Activated CD4-positive, alpha-beta T cell treated with anti-CD3 and anti-CD28 coated beads, Interleukin-2, amount 50 U/mL, for 16 hours (primary cell): ENCODE measurements at regions not wholly inside any gene's neighbourhood (a gene's known extent, or its start where the extent isn't known, plus 50 kb on each side); places are given as distances from the start of the nearest gene placed in this dataset.

ENCODE experiments used
- DNase-seq: peaks from one replicate; pipeline ENCODE4 v3.0.0-alpha.2; 2020

DNA sequence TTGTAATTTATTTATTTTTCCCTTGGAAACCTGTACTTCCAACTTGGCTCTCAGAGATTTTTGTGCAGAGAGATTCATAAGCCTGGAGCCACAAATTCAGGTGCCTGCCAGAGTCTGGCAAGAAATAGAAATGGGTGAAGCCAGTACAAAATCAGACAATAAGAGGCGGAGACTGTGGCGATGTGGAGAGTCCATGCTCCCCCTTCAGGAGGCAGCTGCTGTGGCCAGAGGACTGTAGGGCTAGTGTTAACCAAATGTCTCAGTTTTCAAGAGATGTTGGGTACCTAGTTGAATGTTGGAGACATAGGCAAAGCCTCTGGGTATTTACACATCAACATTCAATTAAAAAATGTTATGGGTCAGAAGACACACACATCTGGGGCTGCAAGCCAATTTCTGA lies 208.6 kb downstream of the PSAT1 start:
- no peak for DNase-seq

DNA sequence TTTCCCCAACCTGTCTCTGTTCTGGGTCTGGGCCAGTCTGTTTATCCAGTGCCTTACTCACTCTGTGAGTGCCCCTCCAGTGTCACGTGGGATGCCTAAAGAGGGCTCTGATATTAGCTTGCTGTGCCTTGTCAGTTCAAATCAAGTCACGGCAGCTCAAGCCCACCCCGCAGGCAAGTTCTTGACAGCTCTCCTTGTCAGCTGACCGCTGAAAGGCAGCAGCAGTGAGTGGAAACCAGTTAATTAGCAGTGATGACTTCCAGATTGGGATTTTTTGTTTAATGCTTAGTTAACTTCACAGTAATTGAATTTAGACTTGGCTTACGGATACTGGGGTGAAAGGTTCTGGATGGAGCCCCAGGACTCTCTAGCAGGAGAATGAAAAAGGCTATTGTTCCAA lies 210.1 kb downstream of the PSAT1 start:
- no peak for DNase-seq

DNA sequence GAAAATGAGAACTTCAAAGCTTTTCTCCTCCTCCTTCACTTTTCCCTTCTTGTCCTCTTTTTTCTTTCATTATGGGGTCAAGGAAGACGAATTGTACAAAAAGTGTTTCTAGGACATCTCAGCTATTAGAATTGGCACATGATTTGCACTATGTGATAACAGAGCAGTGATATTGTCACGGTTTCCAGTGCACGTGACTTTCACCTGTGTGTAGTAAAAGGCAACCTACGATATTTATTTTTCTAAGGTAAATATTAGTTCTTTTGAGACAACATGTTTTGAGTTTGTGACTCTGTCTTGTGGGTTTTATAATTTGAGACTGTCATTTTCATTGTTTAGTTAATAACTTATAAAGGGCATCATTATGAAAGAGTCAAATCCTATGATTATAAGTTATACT lies 213.1 kb downstream of the PSAT1 start:
- no peak for DNase-seq

DNA sequence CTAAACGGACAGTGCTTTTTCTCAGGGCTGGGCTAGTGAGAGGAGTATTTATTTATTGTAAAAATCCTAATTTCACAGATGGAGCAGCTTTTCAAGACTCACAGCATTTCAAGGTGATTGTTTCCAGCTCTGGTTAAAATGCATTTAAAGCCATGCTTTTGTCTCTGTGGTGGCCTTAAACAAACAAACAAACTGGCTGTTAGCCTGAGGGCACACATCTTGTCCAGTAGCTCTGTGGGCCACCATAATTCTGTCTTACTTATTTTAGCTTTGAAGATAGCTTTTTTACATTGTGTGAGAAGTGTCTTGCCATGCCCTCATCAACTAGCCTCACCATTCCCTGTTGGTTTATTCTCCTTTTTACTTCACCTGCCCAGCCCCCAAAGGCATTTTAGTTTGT lies 218.2 kb downstream of the PSAT1 start:
- DNase-seq: no peak

DNA sequence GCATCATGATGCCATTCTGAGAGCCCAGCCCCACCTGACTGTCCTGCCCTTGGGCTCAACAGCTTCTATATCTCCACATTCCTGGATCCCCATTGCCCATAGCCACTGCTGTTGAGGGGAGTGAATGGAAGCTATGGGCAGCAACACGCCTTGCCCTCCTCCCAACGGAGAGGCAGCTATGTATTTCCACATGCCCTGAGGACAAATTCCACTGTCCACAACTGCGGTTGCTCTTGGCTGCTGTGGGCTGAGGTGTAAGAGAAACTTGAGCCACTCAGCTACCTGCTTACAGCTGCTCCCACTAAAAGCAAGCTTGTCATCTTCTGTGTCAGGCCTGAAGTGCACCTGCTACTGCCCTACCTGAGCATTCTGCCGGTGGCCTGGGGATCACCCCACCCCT lies 222.9 kb downstream of the PSAT1 start:
- DNase-seq: no peak

DNA sequence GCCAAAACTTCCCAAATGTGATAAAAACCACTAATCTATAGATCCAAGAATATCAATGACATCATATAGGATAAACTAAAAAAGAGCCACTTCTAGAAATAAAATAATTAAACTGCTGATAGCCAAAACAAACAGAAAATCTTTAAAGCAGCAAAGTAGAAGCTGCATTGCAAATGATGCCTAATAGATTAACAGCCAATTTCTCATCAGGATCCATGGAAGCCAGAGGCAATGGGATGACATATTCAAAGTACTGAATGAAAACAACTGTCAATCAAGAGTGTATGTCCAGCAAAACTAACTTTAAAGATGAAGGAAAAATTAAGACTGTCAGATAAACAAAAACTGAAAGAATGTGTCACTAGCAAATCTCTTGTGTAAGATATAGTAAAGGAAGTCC lies 224.8 kb downstream of the PSAT1 start:
- DNase-seq: no peak

DNA sequence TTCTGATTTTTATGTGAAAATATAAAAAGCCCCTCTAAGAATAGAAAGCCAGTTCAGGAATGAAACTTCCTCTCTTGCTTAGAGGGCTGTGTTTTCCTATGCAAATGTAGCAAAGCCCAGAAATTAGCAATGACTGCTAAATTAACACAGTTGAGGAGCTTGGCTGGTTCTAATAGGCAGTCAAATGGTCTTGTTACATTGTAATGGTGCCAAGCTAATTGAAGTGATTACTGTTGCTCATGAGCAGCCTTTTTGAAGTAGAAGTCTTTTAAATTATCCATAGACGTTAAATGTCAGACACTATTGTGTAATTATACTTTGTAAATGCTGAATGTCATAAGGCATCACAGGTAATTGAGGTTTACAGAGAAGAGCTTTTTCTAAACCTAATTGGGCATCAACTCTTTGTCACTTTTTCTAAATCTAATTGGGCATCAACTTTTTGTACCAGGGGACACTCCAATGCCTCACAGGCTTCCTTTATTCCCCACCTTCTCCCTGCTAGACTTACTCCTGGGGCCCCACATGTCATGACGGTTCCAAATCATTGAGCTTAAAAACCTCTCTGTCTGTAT lies 229.1 kb downstream of the PSAT1 start:
- DNase-seq: no peak

DNA sequence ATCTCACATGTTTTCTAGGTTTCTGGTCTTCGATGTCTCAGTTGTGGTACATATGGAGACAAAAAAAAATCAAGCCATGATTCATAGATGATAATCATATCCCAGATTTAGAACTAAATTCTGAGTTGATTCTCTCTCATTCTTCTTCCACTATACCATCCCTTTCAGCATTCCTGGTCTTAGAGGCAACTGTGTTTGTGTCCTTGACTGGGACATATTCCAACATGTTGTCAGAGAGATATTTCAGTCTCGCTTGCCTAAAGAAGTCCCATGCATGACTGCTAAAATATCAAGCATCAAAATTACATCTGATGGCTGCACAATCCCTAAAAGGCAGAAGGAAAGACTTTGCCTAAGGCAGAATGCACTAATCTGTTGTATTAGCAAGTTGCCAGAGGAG lies 236.6 kb downstream of the PSAT1 start:
- no peak for DNase-seq

DNA sequence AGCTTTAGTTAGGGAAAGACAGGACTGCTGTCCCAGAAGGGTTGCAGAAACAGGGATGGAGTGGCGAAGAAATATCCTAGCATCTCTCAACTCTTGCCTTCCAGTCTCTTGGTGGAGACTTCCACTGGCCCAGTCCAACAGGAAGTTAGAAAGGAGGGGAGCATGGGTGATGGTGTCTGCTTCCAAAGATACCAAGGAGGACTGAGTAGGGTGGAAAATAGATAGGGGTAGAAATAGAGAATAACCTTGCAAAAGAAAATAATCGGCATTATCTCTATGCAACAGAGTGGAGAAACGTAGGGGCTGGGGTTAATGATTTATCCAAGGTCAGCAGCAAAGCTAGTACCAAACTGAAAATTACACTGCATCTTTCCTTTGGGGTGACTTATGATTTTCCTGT lies 242.3 kb downstream of the PSAT1 start:
- DNase-seq: no peak

DNA sequence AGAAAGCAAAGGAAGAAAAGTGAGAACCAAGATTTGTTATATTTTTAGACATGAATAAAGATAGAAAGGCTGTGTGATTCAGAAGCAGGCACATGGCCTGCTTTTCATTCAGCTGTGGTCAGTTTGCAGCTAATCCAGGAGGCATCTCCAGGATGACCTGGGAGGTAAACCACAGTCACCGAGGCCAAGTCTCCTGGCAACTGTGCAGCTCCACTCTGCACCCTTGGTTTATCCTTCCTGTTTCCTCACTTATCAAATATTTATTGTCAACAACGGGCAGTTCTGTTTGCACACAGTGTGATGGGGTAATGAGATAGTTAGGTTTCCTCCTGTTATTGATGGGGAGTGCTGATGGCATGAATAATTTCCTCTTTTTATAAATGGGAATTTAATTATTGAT lies 243.0 kb downstream of the PSAT1 start:
- DNase-seq: no peak

DNA sequence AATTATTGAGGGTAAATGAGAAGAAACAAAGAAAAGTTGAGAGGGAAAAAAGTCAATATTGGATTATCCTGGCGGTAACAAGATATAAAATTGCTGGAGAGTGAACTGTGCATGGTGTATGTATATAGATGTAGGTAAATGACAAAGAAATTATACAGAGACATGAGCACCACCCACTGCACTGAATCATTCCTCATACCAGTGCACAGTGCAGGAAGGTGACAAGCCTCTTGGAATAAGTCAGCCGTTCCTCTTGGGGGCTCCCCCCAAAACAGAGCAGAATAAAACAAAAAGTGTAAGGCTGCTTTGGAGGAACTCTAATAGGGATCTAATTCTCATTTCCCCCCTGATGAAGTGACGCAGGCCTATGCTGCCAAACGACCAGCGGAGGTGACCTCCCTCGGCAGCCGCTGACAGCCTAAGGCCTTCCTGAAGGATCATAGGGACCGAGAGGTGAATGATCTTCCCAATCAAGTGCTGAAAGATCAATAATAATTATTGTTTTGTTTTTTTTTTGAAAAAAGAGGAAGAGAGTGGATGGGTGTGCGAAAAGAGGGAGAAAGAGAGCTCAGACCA lies 245.0 kb downstream of the PSAT1 start:
- no peak for DNase-seq

DNA sequence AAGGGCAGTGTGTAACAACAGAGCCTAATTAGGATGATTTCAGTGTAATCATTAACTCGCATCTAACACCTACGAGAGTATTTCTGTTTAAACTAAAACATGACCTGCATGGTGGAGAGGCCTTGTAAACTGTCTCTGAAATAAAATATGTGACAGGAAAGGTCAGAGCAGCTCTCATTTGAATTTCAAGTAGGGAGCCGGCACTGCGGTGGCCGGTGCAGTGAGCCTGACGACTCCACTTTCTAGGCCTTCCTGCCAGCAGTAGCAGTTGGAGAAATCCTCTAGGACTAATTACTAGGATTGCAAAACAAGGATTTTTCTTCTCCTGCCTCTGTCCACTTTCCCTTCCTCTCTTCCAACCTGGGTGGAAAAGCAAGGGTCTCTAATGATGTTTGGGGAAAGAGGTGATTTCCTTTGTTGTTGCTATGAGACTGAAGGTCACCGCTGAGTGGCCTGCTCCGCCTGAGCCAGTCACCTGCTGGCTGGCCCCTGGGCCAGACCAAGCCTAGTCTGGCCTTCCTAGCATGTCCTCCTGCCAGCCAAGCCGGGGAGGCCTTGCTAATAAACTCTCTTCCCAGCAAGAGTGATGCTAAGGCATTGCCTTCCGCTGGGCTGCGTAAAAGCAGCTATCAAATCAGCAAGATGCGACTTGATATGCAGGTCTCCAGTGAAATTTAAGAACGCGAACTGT lies 245.7 kb downstream of the PSAT1 start:
- no peak for DNase-seq

DNA sequence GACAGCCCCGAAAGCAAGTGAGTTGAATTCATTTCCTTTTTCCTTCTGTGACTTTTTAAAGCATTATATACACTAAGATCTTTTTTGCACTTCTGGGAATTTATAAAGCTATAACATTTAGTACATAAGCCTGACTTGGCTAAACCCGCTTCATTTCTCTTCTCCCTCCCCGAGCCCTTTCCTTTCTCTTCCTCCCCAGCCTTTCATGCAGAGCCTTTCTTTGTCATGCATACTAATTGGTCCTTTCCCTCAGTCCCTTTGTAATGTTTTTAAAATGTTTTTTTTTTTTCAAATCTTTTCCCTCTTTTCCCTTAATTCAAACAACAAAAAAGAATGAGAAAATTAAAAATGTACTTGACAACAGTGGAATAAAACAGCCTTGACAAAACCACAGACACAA lies 246.4 kb downstream of the PSAT1 start:
- DNase-seq: no peak

DNA sequence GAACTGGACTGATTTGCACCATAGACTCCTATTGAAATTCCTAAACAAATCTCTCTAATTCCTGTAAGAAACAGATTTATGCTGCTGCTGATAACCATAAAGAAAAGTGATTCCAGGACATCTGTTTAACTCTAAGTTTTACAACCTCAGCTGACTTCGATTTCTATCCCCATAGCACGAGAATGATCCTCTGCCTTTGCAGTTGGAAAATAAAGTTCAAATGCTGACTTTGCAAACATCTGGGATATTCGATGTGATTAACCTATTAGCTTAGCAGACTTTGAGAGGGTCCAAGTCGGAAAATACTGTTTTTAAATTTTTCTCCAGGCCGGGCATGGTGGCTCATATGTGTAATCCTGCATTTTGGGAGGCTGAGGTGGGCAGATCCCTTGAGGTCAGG lies 247.3 kb downstream of the PSAT1 start:
- DNase-seq: no peak

DNA sequence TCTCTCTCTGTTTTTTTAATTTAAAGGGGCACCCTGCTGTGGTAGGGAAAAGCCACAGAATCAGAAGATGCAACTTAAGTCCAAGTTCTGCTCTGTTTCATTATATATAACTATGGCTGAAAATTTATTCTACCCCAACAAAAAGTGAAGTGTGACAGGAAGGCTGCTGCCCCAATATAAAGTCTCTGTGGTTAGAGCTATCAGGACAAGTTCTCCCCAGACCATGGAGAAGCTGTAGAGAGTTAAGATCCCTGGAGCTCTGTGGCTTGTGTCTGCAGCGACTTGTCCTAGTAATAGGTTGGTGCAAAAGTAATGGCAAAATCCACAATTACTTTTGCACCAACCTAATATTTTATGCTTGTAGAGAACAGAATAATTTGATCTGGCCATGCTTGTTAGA lies 250.9 kb downstream of the PSAT1 start:
- no peak for DNase-seq

DNA sequence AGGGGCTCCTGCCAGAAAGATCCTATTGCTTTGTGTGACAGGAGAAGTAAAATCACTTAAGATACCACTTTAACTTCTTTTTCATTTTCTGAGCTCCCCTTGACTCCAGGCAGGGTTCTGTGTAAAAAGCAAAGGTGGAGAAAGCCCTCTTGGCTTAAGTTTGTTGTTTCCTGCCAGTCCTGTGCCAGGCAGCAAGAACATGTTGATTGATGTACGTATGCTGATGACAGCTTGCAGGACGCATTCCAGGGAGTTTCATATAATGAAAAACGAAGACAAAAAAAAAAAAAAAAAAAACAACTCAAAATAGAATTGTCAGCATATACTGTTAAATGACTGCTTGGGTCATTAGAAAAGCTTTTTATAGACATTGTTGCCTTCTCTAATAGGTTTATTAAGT lies 251.7 kb downstream of the PSAT1 start:
- no peak for DNase-seq

DNA sequence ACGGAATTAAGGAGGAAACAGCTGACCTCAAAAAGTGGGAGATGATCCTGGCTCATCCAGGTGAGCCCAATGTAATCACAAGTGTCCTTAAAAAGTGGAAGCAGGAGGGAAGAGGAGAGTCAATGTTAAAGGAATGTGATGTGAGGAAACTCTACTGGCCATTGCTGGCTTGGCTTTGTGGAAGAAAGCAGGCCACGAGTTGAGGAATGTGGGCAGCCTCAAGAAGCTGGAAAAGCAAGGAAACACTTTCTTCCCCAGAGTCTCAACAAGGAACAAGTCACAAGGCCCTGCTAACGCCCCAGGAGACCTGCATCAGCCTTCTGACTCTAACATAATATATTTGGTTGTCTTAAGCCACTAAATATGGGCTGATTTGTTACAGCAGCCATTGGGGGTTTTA lies 252.8 kb downstream of the PSAT1 start:
- no peak for DNase-seq

DNA sequence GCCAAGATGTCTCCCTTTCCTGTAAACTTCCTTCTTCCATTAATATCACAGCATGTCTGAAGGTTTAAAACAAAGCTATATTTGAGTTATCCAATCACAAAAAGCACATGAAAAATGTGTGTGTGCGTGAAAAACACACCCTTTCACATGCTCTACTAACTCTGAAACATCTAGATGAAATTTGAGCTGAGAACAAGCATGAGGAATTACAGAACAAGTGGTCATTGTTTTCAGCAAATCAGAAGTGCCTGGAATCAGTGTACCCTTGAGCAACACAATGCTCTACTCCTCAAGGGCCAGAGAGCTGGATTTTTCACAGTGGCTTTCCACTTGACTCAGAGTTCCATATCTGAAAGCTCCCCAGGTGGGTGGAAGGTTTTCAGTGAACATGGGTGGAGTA lies 255.9 kb downstream of the PSAT1 start:
- no peak for DNase-seq

DNA sequence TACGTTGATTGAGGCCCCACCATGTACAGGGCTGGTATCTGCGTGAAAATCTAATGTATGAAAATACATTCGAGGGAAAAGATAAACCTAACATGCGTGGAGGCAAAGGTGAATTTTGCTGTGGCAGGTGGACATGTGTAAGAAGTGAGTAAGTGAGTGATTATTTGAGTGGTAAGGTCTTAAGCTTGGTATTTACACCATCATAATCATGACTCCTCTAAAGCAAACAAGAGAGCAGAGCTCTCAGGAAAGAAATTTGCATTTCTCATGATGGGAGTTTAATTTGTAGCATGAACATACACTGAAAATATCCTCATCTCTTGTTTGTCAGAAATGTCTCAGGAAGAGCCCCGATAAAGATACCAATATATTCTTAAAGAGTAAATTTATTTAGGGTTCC lies 260.6 kb downstream of the PSAT1 start:
- DNase-seq: no peak

DNA sequence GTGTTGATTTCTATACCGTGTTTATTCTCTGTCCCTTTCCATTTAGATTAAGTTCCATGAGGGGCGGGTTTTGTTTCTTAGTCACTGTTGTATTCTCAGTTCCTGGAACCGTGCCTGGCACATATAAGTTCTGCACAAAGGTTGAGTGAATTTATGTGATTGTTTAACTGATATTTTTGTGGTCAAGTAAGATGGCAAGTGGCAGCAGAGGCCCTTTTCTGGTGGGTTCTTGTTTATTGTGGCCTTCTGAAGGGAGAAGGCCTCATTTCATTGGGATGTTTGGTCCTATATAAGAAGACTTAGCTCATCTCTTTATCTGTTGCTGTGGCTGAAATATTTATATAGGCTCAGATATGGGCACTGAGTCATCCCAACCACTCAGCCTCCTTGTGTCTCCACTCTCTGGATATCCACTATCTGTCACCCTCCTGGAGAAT lies 262.5 kb downstream of the PSAT1 start:
- no peak for DNase-seq

DNA sequence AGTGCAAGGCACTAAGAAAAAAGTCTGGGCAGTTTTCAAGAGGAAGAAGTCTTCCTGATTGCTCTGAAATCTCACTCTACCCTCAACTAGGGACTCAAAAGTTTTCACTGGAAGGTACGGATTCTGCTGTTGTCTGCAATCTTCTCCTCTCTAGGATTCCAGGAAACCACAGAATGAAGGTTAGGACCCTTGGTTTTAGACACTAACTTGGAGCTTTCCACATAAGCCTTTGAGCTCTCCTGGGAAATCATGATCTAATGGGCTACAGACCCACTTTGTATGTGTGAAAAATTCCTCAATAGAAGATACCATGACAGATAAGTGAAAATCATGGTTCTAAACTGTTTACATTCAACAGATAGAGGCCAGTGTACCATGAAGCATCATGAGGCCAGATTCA lies 265.1 kb downstream of the PSAT1 start:
- DNase-seq: no peak

DNA sequence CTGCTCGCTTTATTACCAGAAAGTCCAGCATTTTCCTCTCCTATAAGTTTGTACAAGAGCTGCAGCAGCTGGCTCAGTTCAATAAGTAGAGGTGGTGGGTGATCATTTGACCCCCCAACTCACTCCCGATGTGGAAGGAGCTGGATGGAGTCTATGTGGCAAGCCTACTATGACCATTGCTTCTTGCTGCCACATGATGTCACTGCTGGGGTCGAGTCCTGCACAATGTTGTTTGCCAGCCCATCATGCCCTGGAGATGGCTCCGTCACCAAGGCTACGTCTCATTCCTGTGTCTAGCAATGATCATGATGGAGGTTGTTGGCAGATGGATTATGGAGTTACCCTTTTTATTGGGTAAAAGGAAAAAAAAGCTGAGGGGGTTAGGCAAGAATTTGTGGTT lies 266.3 kb downstream of the PSAT1 start:
- no peak for DNase-seq

DNA sequence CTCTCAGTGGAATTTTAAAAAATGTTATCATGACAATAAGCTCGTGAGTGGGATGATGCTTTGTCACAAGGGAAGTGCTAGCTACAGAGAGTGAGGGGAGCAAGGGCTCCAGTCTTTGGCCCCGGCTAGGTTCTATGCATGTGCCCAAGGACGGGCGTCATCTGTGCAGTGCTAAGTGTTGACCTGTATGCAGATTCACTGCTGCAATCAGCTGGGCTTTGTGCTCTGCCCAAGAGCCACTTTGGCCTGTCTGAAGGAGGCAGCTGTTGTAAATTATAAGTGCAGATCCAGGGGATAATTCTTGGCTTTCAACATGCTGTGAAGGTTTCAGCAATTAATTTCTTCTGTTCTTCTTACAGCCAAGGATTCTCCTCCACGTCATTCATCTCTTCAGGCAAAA lies 268.6 kb downstream of the PSAT1 start:
- DNase-seq: no peak

DNA sequence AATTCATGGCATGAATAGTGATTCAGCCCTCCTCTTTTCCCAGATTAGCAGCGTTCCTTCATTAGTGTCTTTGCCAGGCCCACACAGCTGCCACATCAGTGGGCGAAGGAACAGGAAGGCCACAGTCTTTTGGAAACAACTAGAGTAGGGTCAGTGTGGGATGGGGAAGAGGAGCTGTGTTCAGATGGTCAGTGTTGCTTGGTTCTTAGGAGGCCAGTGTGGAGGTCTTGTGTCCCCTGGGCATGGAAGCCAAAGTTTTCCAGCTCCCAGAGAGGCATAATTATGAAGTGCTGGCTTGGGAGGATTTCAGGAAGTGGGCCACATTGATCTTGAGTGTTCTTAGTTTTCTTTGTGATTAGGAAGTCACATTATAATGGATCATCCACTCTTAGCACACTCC lies 269.6 kb downstream of the PSAT1 start:
- DNase-seq: no peak
